Midbrain (tissue), 1 donor: ENCODE measurements at regions not wholly inside any gene's neighbourhood (a gene's known extent, or its start where the extent isn't known, plus 50 kb on each side); places are given as distances from the start of the nearest gene placed in this dataset.

Source experiments
- DNase-seq: peaks from one replicate; lab custom pipeline; 2025; lab: John Stamatoyannopoulos, UW

- no peak for DNase-seq
These were observed 103.6 kb downstream of the ACKR3 start for GRCh38 chr2:236673126-236673822.

GRCh38 chr2:236673823-236674185, 104.2 kb downstream of the ACKR3 start:
- no peak for DNase-seq

- no peak for DNase-seq
These were observed 104.6 kb downstream of the ACKR3 start for GRCh38 chr2:236674238-236674637.

GRCh38 chr2:236674646-236675045, 105.0 kb downstream of the ACKR3 start:
- DNase-seq, result no peak

- DNase-seq, result no peak
These were observed 105.4 kb downstream of the ACKR3 start for GRCh38 chr2:236675051-236675450.

GRCh38 chr2:236675526-236675925, 105.9 kb downstream of the ACKR3 start:
- DNase-seq, result no peak

GRCh38 chr2:236676136-236676873, 106.7 kb downstream of the ACKR3 start:
- DNase-seq, result no peak

- no peak for DNase-seq
These were observed 107.7 kb downstream of the ACKR3 start for GRCh38 chr2:236677368-236677767.

- no peak for DNase-seq
These were observed 108.8 kb downstream of the ACKR3 start for GRCh38 chr2:236678307-236678975.

- no peak for DNase-seq
These were observed 110.5 kb downstream of the ACKR3 start for GRCh38 chr2:236679884-236680860.

GRCh38 chr2:236682651-236683422, 113.2 kb downstream of the ACKR3 start:
- no peak for DNase-seq

GRCh38 chr2:236684504-236685256, 115.1 kb downstream of the ACKR3 start:
- no peak for DNase-seq

- no peak for DNase-seq
These were observed 115.7 kb downstream of the ACKR3 start for GRCh38 chr2:236685361-236685760.

GRCh38 chr2:236685979-236686520, 116.4 kb downstream of the ACKR3 start:
- DNase-seq, result no peak

- DNase-seq, result no peak
These were observed 116.9 kb downstream of the ACKR3 start for GRCh38 chr2:236686561-236686960.

GRCh38 chr2:236687296-236687965, 117.8 kb downstream of the ACKR3 start:
- DNase-seq, result no peak

- no peak for DNase-seq
These were observed 118.5 kb downstream of the ACKR3 start for GRCh38 chr2:236688157-236688556.

- DNase-seq, result no peak
These were observed 119.2 kb downstream of the ACKR3 start for GRCh38 chr2:236688563-236689392.

- no peak for DNase-seq
These were observed 119.7 kb downstream of the ACKR3 start for GRCh38 chr2:236689393-236689700.
